Liver (tissue), 3 donors: ENCODE measurements at regions not wholly inside any gene's neighbourhood (a gene's known extent, or its start where the extent isn't known, plus 50 kb on each side); places are given as distances from the start of the nearest gene placed in this dataset.

Source experiments
- CTCF ChIP-seq: fragments of 150-350 bp; IDR thresholded peaks from 2 replicates; pipeline ENCODE4 v1.5.1; 2017; ENCODE audit warnings: improper control_type of control experiment, low read depth, low read length; ENCODE audit not compliant: missing input control
- EGR1 ChIP-seq, 2 donors: IDR thresholded peaks; 2 replicates each; pipeline ENCODE4 v1.6.1; 2016 to 2018; ENCODE audit warnings: antibody characterized with exemption in 2 of 2, low read depth in 2 of 2
- FOXA1 ChIP-seq: IDR thresholded peaks from 2 replicates; pipeline ENCODE4 v1.6.1; 2016; ENCODE audit warnings: antibody characterized with exemption
- JUND ChIP-seq, 2 donors: IDR thresholded peaks; 2 replicates each; pipeline ENCODE4 v1.6.1; 2016; ENCODE audit warnings: antibody characterized with exemption in 2 of 2
- RAD21 ChIP-seq, 2 donors: IDR thresholded peaks; 2 replicates each; pipeline ENCODE4 v1.6.1; 2016; ENCODE audit warnings: antibody characterized with exemption in 2 of 2, mild to moderate bottlenecking in 2 of 2
- REST ChIP-seq: IDR thresholded peaks from 2 replicates; pipeline ENCODE4 v1.6.1; 2016; ENCODE audit warnings: antibody characterized with exemption, mild to moderate bottlenecking
- donor health status: healthy.
- donor health status: healthy.

GRCh38 chr7:125924037-125924436 lies 994.4 kb upstream of the POT1 start:
- no peak for TF ChIP-seq CTCF
- TF ChIP-seq FOXA1, result no peak
- TF ChIP-seq JUND (IDR thresholded peaks at IDR 0.05), result no peak
- TF ChIP-seq EGR1 (IDR thresholded peaks at IDR 0.05; ENCODE audit: low read depth in 2 of 2), result no peak
- TF ChIP-seq REST, result no peak
- TF ChIP-seq RAD21 (IDR thresholded peaks at IDR 0.05), result no peak
